ENCODE measurements at regions not wholly inside any gene's neighbourhood (a gene's known extent, or its start where the extent isn't known, plus 50 kb on each side); places are given as distances from the start of the nearest gene placed in this dataset.

DNA sequence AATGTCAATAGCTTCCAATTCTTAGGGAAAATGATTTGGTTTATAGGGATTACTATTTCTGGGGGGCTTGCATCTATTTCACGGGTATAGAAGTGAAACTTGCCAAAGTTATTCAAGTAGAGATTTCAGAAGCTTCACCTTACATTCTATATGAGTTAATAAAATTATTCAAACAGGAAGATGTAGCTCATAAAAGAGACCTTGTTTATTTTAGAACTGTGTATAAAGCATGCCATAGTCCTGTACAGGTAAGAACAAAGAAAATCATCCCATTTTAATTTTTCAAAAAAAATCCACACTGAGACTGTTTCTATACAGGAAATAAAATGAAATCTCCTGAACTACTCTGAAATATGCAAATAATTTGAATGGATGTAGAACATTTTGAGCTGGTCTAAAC is 834.7 kb downstream of the TRHDE start:
- Histone ChIP-seq H3K9me2 (replicated peaks; ENCODE audit: insufficient read depth) (no peaks in the 10 kb centered on the region), H3K4me2 (no peak overlapping the region), H3K27me3 (no peaks in the 10 kb centered on the region), H2AFZ (no peak overlapping the region), H3K4me3 (no peak overlapping the region), H3K4me1 (ENCODE audit: insufficient read depth) (no peaks in the 10 kb centered on the region), H3K9me3 (ENCODE audit: low read depth) (no peaks in the 10 kb centered on the region), H3K27ac (no peak overlapping the region), H3K79me2 (no peaks in the 10 kb centered on the region), H4K20me1 (ENCODE audit: insufficient read depth, poor library complexity, severe bottlenecking) (no peaks in the 10 kb centered on the region), H3K36me3 (replicated peaks; ENCODE audit: insufficient read depth, low read depth) (no peaks in the 10 kb centered on the region)
- no peak for DNase-seq (ENCODE audit: low spot score)
- WGBS (ENCODE audit: low lambda C conversion rate, missing lambda C conversion rate) = 69% methylated on average over 1 of the region's 1 CpG
- TF ChIP-seq, protein P1, sequence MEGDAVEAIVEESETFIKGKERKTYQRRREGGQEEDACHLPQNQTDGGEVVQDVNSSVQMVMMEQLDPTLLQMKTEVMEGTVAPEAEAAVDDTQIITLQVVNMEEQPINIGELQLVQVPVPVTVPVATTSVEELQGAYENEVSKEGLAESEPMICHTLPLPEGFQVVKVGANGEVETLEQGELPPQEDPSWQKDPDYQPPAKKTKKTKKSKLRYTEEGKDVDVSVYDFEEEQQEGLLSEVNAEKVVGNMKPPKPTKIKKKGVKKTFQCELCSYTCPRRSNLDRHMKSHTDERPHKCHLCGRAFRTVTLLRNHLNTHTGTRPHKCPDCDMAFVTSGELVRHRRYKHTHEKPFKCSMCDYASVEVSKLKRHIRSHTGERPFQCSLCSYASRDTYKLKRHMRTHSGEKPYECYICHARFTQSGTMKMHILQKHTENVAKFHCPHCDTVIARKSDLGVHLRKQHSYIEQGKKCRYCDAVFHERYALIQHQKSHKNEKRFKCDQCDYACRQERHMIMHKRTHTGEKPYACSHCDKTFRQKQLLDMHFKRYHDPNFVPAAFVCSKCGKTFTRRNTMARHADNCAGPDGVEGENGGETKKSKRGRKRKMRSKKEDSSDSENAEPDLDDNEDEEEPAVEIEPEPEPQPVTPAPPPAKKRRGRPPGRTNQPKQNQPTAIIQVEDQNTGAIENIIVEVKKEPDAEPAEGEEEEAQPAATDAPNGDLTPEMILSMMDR (IDR thresholded peaks at IDR 0.05; ENCODE audit: poor library complexity) = no peak
- TF ChIP-seq EZH2phosphoT487 (IDR thresholded peaks at IDR 0.05; ENCODE audit: low read depth, severe bottlenecking, unreplicated experiment) (no peak), EZH2 (IDR thresholded peaks at IDR 0.05; ENCODE audit: borderline replicate concordance) (no peak)

GRCh38 chr12:73110816-73111215 is 838.6 kb downstream of the TRHDE start:
- Histone ChIP-seq H3K4me3 (no peak overlapping the region), H3K27ac (no peak overlapping the region), H3K27me3 (no peaks in the 10 kb centered on the region), H2AFZ (no peak overlapping the region), H3K79me2 (no peaks in the 10 kb centered on the region), H3K9me2 (replicated peaks; ENCODE audit: insufficient read depth) (no peaks in the 10 kb centered on the region), H3K4me2 (no peak overlapping the region), H3K9me3 (ENCODE audit: low read depth) (no peaks in the 10 kb centered on the region), H3K4me1 (ENCODE audit: insufficient read depth) (no peaks in the 10 kb centered on the region), H4K20me1 (ENCODE audit: insufficient read depth, poor library complexity, severe bottlenecking) (no peaks in the 10 kb centered on the region), H3K36me3 (replicated peaks; ENCODE audit: insufficient read depth, low read depth) (no peaks in the 10 kb centered on the region)
- no peak for DNase-seq (ENCODE audit: low spot score)
- WGBS (ENCODE audit: low lambda C conversion rate, missing lambda C conversion rate) = 100% methylated on average over 2 of the region's 2 CpGs
- TF ChIP-seq, protein P1 (IDR thresholded peaks at IDR 0.05; ENCODE audit: poor library complexity) = no peak
- TF ChIP-seq EZH2phosphoT487 (IDR thresholded peaks at IDR 0.05; ENCODE audit: low read depth, severe bottlenecking, unreplicated experiment) (no peak), EZH2 (IDR thresholded peaks at IDR 0.05; ENCODE audit: borderline replicate concordance) (no peak)

DNA sequence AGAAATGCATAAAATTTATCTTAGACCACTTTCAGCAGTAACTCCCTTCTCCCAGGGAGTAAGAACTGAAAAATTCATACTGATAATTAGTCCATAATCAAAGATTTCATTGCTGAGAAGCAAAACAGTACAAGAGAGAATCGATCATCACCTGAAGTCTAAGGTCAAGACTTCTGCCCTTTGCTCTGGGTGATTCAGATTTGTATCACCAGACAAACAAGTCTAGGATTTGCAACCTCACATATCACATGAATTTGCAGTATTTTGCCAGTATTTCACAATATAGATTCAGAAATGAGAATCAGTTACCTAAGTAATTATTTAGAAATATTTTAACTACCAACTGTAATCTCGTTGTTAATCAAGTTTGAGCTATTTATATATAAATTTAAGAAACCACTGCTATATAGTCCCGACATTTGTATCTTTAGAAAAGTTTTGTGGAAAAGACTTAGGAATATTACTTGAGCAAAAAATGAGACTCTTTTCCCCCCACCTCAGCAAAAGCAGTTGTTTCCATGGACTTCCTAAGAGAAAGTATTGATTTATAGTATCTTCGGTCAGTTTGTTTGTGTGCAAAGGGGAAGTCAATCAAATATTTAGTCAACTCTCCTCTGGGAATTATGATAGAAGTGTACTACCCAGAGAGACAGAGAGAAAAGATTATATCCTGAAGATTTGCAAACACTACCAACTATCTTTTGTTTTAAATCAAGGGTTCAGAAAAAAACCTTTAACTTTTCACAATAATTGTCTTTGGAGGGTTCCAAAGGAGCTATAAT is 840.1 kb downstream of the TRHDE start:
- Histone ChIP-seq H3K79me2 (no peaks in the 10 kb centered on the region), H3K9me2 (replicated peaks; ENCODE audit: insufficient read depth) (no peaks in the 10 kb centered on the region), H4K20me1 (ENCODE audit: insufficient read depth, poor library complexity, severe bottlenecking) (no peaks in the 10 kb centered on the region), H3K27ac (no peak overlapping the region), H3K27me3 (no peaks in the 10 kb centered on the region), H2AFZ (no peak overlapping the region), H3K4me3 (no peak overlapping the region), H3K36me3 (replicated peaks; ENCODE audit: insufficient read depth, low read depth) (no peaks in the 10 kb centered on the region), H3K9me3 (ENCODE audit: low read depth) (no peaks in the 10 kb centered on the region), H3K4me2 (no peak overlapping the region), H3K4me1 (ENCODE audit: insufficient read depth) (no peaks in the 10 kb centered on the region)
- TF ChIP-seq EZH2 (IDR thresholded peaks at IDR 0.05; ENCODE audit: borderline replicate concordance) (no peak), EZH2phosphoT487 (IDR thresholded peaks at IDR 0.05; ENCODE audit: low read depth, severe bottlenecking, unreplicated experiment) (no peak)
- TF ChIP-seq, protein P1 (IDR thresholded peaks at IDR 0.05; ENCODE audit: poor library complexity) = no peak
- DNase-seq (ENCODE audit: low spot score) = no peak
- WGBS (ENCODE audit: low lambda C conversion rate, missing lambda C conversion rate) = 73% methylated on average over 4 of the region's 4 CpGs

All from hepatocyte (in vitro differentiated cells).